GM19395 (cell line): ENCODE measurements at regions not wholly inside any gene's neighbourhood (a gene's known extent, or its start where the extent isn't known, plus 50 kb on each side); places are given as distances from the start of the nearest gene placed in this dataset.

ENCODE experiments used
- ATAC-seq: cut with Tn5 transposase; IDR thresholded peaks from one replicate; pipeline ENCODE4 v1.9.1; 2021; ENCODE audit warnings: mild to moderate bottlenecking, moderate library complexity; ENCODE audit not compliant: unreplicated experiment

DNA sequence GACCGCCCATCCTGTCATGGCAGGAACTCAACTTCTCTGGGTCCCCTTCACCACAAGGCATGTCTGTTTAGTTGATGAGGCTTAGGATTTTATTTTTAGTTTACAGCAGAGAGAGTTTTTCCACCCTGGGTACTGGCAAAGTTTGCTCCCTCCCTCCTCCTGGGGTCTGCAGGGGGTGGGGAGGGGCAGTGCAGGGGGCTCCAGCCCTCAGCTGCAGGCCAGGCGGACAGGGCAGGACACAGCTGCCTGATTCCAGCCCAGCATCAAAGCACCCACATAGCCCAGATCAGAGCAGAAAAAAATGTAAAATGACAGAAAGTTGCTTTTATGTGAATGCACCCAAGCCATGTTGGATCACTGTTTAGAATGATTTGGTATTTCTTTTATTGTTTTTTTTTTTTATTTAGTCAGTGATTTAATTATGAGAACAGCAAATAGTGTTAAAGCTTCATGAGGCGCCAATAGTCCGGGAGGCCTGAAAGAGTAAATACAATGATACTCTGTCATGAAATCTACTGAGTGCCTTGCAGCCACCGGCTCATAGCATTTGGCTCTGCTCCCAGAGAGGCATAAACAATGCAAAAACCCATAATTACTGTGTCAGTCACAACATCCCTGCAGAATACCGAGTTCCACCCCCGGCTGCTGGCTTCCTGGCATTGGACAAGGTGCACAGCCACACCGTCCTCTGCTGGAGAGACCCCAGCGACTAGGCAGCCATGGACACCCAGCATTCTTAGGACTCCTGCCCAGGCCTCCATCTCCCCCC lies 923.5 kb downstream of the UQCRFS1 start:
- ATAC-seq, result no peak

DNA sequence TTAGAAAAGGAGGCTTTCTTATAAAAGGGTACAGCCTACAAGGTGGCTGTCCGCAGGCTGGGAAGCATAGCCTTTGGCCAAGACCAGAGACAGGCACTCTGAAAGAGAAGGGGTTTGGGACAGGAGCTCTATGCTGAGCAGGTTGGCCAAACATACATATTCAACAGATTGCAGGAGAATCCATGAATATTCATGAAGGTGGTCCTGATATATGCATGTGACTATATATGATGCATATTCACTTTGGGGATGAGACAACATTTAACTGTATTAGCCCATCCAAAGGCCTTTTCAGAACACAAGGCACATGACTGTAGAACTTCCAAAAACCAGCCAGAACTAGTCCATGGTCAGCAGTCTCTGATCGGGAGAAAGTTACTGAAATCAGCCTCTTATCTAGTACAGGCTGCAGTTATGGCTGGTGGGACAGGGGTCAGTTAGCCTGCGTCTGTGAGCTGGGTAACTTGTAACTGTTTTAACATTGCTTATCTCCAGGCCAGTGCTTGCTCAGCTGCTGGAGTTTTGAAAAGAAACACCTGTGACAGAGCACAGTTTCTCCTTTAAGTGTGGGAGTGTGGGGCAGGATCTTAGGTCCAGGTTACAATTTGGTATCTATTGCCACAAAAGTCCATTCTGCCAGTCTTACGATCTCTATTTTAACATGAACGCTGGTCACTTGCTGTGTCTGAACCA lies 924.2 kb downstream of the UQCRFS1 start:
- ATAC-seq, result no peak

DNA sequence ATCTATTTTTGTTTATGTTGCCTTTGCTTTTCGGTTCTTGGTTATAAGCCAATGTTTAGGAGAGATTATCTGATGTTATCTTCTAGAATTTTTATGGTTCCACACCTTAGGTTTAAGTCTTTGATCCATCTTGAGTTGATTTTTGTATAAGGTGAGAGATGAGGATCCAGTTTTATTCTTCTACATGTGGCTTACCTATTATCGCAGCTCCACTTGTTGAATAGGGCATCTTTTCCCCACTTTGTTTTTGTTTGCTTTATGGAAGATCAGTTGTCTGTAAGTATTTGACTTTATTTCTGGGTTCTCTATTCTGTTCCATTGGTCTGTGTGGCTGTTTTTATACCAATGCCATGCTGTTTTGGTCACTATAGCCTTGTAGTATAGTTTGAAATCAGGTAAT lies 927.0 kb downstream of the UQCRFS1 start:
- no peak for ATAC-seq

DNA sequence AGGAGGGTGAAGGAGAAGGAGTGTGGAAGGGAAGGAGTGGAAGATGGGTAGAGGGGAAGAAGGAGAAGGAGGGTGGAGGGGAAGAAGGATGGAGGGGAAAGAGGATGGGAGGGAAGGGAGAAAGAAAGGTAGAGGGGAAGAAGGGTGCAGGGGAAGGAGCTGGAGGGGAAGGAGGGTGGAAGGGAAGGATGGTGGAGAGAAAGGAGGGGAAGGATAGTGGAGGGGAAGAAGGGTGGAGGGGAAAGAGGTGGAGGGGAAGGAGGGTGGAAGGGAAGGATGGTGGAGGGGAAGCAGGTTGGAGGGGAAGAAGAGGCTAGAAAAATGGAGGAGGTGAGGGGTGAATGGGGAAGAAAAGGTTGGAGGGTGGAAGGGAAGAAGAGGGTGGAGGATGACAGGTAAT lies 927.9 kb downstream of the UQCRFS1 start:
- ATAC-seq, result no peak

- ATAC-seq, result no peak
Measured at GRCh38 chr19:28284389-28284788, 928.6 kb downstream of the UQCRFS1 start.

- ATAC-seq, result no peak
Measured at GRCh38 chr19:28283592-28283991, 929.4 kb downstream of the UQCRFS1 start.

DNA sequence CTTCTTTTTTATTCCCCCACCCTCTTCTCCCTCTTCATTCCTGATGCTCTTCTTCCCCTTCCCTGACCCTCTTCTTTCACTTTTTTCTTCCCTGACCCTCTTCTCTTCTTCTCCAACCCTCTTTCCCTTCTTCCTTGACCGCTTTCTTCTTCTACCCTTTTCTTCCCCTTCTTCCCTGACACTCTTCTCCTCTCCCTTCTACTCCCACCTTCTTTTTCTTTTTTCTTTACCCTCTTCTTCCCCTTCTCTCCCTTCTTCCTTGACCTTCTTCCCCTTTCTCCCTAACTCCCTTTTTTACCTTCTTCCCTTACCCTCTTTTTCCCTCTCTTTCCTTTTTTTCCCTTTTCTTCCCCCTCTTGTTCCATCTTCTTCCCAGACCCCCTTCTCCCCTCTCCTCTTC lies 931.3 kb downstream of the UQCRFS1 start:
- no peak for ATAC-seq

- ATAC-seq, result no peak
Measured at GRCh38 chr19:28264556-28264955, 948.4 kb downstream of the UQCRFS1 start.

DNA sequence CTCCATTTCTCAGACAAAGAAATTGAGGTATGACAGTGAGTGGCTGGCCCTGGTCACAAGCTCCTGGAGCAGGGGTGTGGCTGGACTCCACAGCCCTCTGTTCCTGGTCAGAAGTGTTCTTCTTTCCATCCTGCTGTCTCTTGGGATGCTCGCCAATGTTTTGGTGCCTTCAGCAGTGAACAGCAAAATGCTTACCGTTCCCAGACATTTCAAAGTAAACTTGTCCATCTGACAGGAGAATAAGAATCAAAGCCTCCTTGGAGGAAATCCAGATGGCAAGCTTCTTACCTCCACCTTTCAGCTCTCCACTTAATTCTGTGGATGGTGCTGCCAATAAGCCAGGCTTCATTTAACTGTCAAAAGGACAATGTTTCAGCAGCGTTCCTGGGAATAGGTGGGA lies 954.1 kb downstream of the UQCRFS1 start:
- no peak for ATAC-seq

DNA sequence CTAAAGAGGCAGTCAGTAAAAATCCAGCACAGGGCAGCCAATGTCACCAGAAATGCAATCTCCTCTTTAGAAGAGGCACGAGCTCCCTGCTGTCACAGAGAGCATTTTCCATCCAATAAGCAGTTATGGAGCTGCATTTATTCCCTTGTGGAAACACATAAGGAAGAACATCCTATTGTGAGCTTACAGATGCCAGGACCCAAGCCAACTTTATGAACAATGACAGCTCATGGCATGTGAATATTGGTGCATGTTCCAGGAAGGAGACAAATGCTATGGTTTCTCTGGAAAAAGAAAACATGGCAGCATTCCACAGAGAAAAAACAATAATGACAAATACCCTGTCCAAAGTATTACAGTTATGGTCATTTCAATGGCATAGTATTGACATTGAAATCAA lies 955.6 kb downstream of the UQCRFS1 start:
- ATAC-seq, result no peak

GRCh38 chr19:28247243-28247642 lies 965.7 kb downstream of the UQCRFS1 start:
- no peak for ATAC-seq

- ATAC-seq, result no peak
Measured at GRCh38 chr19:28245937-28246336, 967.0 kb downstream of the UQCRFS1 start.

- no peak for ATAC-seq
Measured at GRCh38 chr19:28244966-28245365, 968.0 kb downstream of the UQCRFS1 start.

- ATAC-seq, result no peak
Measured at GRCh38 chr19:28242317-28242927, 970.5 kb downstream of the UQCRFS1 start.

- ATAC-seq, result no peak
Measured at GRCh38 chr19:28239270-28239669, 973.7 kb downstream of the UQCRFS1 start.

DNA sequence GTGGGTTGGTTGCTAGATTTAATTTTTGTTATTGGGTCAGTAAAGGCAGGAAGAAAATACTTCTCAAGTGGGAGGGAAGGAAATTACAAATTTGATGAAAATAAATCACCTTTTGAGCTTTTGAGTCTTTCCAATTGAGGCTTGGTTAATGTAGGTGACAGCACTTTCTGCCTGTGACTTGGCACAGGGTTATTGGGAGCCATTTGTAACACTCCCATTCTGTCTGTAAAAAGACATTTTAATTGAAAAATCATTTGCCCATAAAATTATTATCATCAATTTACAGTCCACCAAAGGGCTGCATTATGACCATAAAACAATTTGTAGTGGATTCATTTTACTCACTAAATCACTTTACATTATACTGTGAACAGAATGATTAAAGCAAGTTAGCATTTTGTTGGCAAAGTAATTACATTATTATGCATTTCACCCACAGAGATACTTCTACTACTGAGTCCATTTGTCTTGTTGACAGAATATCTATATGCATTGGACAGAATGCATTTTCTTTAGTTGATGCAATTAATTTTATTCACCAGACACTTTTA lies 974.6 kb downstream of the UQCRFS1 start:
- no peak for ATAC-seq

- ATAC-seq, result no peak
Measured at GRCh38 chr19:28235606-28236125, 977.3 kb downstream of the UQCRFS1 start.

DNA sequence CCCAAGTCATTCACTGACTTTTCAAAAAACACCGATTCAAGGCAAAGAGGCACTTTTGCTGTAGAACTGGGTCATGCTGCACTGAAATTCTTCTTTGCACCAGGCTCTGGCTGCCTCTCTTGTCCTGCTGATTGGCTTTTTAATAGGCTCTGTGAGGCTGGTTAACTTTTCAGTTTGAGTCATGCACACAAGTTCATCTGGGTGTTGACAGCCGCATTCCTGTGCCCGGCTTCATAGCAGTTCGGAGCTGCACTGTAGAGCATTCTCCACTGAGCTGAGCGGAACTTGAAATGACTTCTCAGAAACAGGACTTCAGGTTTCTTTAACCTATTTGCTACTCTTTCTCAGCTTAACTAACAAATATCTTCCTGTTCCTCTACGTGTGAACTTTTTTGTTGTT lies 978.3 kb downstream of the UQCRFS1 start:
- ATAC-seq, result no peak

GRCh38 chr19:28228854-28229253 lies 984.1 kb downstream of the UQCRFS1 start:
- ATAC-seq, result no peak

GRCh38 chr19:28224441-28224840 lies 988.5 kb downstream of the UQCRFS1 start:
- no peak for ATAC-seq

DNA sequence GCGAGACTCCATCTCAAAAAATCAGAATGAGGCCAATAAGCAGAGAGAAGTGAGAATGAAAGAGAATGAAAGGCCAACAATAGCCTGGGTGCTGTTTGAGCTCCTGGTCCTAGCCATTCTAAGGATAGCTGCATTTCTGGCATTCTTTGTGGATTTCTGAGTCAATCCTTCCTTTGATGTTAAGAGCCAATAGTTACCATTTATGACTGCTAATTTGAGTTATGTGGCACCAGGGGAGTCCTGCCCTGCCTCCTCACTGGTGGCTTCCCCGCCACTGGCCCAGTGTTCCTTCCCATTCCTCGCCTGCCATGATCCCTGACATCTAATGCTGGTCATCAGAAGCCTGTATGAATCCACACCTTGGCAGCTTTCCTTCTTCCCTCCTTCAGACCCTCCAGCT lies 991.2 kb downstream of the UQCRFS1 start:
- ATAC-seq, result no peak

- no peak for ATAC-seq
Measured at GRCh38 chr19:28218728-28219127, 994.2 kb downstream of the UQCRFS1 start.
